ENCODE measurements at regions not wholly inside any gene's neighbourhood (a gene's known extent, or its start where the extent isn't known, plus 50 kb on each side); places are given as distances from the start of the nearest gene placed in this dataset.

- Histone ChIP-seq H3K4me3 (no peak overlapping the region), H3K27ac (no peak overlapping the region)
Observed at GRCh38 chr13:104784891-104785290, 1718.7 kb upstream of the SLC10A2 start.

GRCh38 chr13:104782741-104783140 lies 1716.5 kb upstream of the SLC10A2 start:
- H3K4me3 ChIP-seq = no peak overlapping the region
- H3K27ac ChIP-seq = no peak overlapping the region

GRCh38 chr13:104779311-104779993 lies 1713.2 kb upstream of the SLC10A2 start:
- H3K4me3 ChIP-seq = no peak overlapping the region
- no peak overlapping the region for H3K27ac ChIP-seq

- no peak overlapping the region for H3K27ac ChIP-seq
Observed at GRCh38 chr13:104773775-104774174, 1707.6 kb upstream of the SLC10A2 start.

GRCh38 chr13:104769545-104769944 lies 1703.3 kb upstream of the SLC10A2 start:
- Histone ChIP-seq H3K27ac (no peak overlapping the region), H3K4me3 (no peak overlapping the region)

More at GRCh38 chr13:104773775-104774174, 1707.6 kb upstream of the SLC10A2 start:
- no peak overlapping the region for H3K4me3 ChIP-seq

GRCh38 chr13:104766319-104766718 lies 1700.1 kb upstream of the SLC10A2 start:
- H3K4me3 ChIP-seq = no peak overlapping the region
- H3K27ac ChIP-seq = peak overlapping the region in 1 of 21 experiments; percentile 46

GRCh38 chr13:104764600-104764999 lies 1698.4 kb upstream of the SLC10A2 start:
- H3K27ac ChIP-seq = peak overlapping the region in 3 of 21 experiments; percentile 32 to 67 (median 37)
- no peak overlapping the region for H3K4me3 ChIP-seq

GRCh38 chr13:104759069-104759468 lies 1692.9 kb upstream of the SLC10A2 start:
- Histone ChIP-seq H3K27ac (peak overlapping the region in 1 of 21 experiments; percentile 46), H3K4me3 (no peak overlapping the region)

GRCh38 chr13:104757712-104758111 lies 1691.5 kb upstream of the SLC10A2 start:
- no peak overlapping the region for H3K4me3 ChIP-seq
- peak overlapping the region in 3 of 21 experiments; percentile 3 to 67 (median 62) for H3K27ac ChIP-seq

- Histone ChIP-seq H3K4me3 (no peak overlapping the region), H3K27ac (no peak overlapping the region)
Observed at GRCh38 chr13:104750377-104750776, 1684.2 kb upstream of the SLC10A2 start.

- Histone ChIP-seq H3K27ac (no peak overlapping the region), H3K4me3 (no peak overlapping the region)
Observed at GRCh38 chr13:104740641-104741222, 1674.5 kb upstream of the SLC10A2 start.

GRCh38 chr13:104737713-104738112 lies 1671.5 kb upstream of the SLC10A2 start:
- Histone ChIP-seq H3K4me3 (no peak overlapping the region), H3K27ac (no peak overlapping the region)

- no peak overlapping the region for H3K27ac ChIP-seq
- H3K4me3 ChIP-seq = no peak overlapping the region
Observed at GRCh38 chr13:104733427-104733826, 1667.2 kb upstream of the SLC10A2 start.

GRCh38 chr13:104715111-104715510 lies 1648.9 kb upstream of the SLC10A2 start:
- Histone ChIP-seq H3K4me3 (no peak overlapping the region), H3K27ac (no peak overlapping the region)

GRCh38 chr13:104705031-104705750 lies 1639.0 kb upstream of the SLC10A2 start:
- H3K4me3 ChIP-seq = no peak overlapping the region
- no peak overlapping the region for H3K27ac ChIP-seq

- Histone ChIP-seq H3K4me3 (no peak overlapping the region), H3K27ac (no peak overlapping the region)
Observed at GRCh38 chr13:104701591-104701990, 1635.4 kb upstream of the SLC10A2 start.

GRCh38 chr13:104694397-104694796 lies 1628.2 kb upstream of the SLC10A2 start:
- no peak overlapping the region for H3K27ac ChIP-seq
- no peak overlapping the region for H3K4me3 ChIP-seq

GRCh38 chr13:104693126-104693525 lies 1626.9 kb upstream of the SLC10A2 start:
- H3K27ac ChIP-seq = no peak overlapping the region
- no peak overlapping the region for H3K4me3 ChIP-seq

- H3K4me3 ChIP-seq = no peak overlapping the region
- H3K27ac ChIP-seq = no peak overlapping the region
Observed at GRCh38 chr13:104691767-104692467, 1625.7 kb upstream of the SLC10A2 start.

GRCh38 chr13:104686484-104686883 lies 1620.3 kb upstream of the SLC10A2 start:
- H3K27ac ChIP-seq = no peak overlapping the region
- H3K4me3 ChIP-seq = no peak overlapping the region
